ENCODE measurements at regions not wholly inside any gene's neighbourhood (a gene's known extent, or its start where the extent isn't known, plus 50 kb on each side); places are given as distances from the start of the nearest gene placed in this dataset.
"Not testable (repeated sequence)": the region's sequence is repeated elsewhere in the genome, so short reads cannot be mapped to it uniquely, and the experiment has no call there.

DNA sequence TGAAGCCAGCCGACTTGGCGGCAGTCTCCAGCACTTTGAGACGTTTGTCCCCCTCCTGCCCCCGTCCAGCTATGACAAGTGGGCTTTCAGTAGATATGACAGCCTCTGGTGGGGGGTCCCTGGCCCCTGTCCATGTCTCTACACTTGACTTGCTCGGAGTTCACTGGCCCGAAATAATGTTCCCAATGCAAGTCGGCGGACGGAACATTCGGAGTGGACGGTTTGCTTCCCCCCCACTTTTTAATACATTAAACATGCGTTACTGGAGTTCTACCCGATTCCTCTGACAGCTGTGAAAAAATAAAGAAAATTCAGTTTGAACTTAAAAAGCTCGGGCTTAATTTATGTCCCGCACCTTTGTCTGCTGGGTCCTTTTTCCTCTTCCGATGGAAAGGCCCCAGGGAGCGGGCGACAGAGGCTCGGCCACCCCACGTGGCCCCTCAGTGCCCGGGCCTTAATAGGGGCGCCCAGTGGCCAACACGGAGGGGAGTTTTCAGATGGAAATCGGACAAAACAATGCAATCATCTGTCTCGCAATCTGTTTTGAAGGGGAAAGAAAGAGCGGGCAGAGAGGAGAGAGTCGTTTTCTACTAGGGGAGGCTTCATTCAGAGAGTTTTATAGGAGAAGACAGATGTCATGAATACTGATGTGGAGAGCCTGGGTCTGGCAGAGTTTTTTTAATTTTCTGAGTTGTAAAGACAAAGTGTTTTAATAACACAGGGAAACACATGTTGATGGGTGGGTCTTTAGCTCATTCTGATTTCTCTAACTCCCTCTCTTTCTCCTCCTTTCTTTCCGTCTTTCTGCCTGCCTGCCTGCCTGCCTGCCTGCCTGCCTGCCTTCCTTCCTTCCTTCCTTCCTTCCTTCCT lies 50.2 kb downstream of the SMIM38 start:
- Mint-ChIP-seq H3K36me3 (no peaks in the 10 kb centered on the region), H3K27ac (no peak overlapping the region), H3K4me3 (no peak overlapping the region), H3K27me3 (no peaks in the 10 kb centered on the region), H3K4me1 (peaks cover 5% of the 10 kb centered on the region), H3K9me3 (no peaks in the 10 kb centered on the region)
- no peak for DNase-seq

- H3K4me1 Mint-ChIP-seq, result peaks cover 11% of the 10 kb centered on the region
- H3K9me3 Mint-ChIP-seq, H3K27me3 Mint-ChIP-seq, DNase-seq, H3K36me3 Mint-ChIP-seq, H3K27ac Mint-ChIP-seq, H3K4me3 Mint-ChIP-seq: not testable (repeated sequence)
These were observed 50.9 kb downstream of the SMIM38 start for GRCh38 chr11:69206613-69206965.

DNA sequence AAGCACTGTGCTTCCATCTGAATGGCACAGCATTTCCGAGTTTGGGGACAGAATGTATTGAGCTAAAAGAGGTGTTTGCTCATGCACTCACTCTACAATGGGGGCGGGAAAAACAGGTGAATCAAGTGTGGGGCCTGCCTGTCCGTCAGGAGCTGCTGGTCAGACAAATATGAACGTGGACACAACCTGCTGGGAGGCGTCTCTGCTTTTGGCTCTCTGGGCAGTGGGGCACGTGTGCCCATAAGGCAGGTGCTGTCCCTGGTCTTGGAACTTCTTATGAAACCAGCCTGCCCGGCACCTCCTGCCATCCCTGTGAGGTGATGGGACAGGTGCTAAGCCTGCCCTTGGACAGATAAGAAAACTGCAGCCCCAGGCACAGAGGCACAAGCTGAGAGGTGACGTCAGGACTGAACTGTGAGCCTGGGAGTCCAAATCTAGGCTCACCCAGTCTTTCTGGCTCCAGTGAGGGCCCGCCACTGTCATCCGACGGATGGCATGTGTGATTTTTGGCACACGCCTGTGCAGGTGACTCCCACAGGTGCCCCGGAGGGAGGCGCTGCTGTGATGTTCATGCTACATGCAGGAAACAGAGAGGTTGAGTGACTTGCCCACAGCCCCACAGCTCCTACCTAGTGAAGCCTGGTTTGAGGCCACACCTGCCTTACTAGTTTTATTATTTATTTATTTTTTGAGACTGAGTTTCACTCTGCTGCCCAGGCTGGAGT lies 51.6 kb downstream of the SMIM38 start:
- no peak for DNase-seq
- Mint-ChIP-seq H3K4me3 (no peak overlapping the region), H3K27ac (no peak overlapping the region), H3K9me3 (no peaks in the 10 kb centered on the region), H3K27me3 (peaks cover 9% of the 10 kb centered on the region), H3K36me3 (no peaks in the 10 kb centered on the region), H3K4me1 (peaks cover 12% of the 10 kb centered on the region)

- no peaks in the 10 kb centered on the region for H3K9me3 Mint-ChIP-seq
- no peak for DNase-seq
- H3K4me1 Mint-ChIP-seq, result peaks cover 15% of the 10 kb centered on the region
- H3K4me3 Mint-ChIP-seq, result no peak overlapping the region
- H3K27ac Mint-ChIP-seq, result no peak overlapping the region
- H3K27me3 Mint-ChIP-seq, result peaks cover 12% of the 10 kb centered on the region
- no peaks in the 10 kb centered on the region for H3K36me3 Mint-ChIP-seq
These were observed 52.7 kb downstream of the SMIM38 start for GRCh38 chr11:69208190-69209037.

- Mint-ChIP-seq H3K27ac (no peak overlapping the region), H3K9me3 (no peaks in the 10 kb centered on the region), H3K4me3 (no peak overlapping the region), H3K4me1 (peaks cover 20% of the 10 kb centered on the region), H3K36me3 (no peaks in the 10 kb centered on the region), H3K27me3 (peaks cover 12% of the 10 kb centered on the region)
- DNase-seq, result no peak
These were observed 53.3 kb downstream of the SMIM38 start for GRCh38 chr11:69209038-69209350.

DNA sequence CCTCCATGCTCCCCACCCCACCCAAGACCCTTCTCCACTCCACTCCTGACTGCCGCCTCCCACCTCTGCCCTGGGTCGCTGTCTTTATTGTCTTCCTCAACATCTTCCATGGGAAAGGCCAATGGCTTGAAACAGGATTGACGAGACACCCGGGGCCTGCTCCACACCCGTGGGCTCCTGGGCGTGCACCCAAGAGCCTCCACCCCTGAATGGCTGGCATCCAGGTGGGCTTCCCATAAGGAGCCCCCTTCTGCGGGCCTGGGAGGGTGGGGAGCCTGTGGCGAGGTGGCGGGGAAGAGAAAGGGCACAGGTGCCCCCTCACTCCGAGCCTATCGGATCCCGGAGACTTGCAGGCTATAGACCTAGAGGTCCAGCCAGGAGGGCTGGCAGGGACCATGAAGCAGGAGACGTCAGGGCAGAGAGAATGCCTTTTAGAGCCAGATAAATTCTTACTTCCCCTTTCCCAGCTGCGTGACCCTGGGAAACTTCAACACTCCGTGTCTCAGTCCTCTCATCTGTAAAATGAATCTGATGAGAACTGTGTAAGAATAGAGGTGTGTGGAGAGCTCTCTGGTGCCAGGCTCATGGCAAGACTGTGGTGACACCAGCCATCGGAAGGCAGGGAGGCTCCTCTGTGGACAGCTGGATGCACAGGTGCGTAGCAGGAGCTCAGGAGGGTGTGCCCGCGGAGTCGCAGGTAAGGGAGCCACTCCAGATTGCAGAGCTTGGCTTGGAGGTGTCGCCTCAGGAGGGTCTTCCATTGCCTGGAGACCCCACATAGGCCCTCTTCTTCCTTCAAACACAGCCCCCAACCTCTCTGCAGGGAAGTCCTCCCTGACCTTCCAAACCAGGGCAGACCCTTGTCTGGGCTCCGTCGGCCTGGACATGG lies 53.9 kb downstream of the SMIM38 start:
- Mint-ChIP-seq H3K27ac (no peak overlapping the region), H3K36me3 (no peaks in the 10 kb centered on the region), H3K4me1 (peaks cover 20% of the 10 kb centered on the region), H3K9me3 (no peaks in the 10 kb centered on the region), H3K4me3 (no peak overlapping the region), H3K27me3 (peaks cover 12% of the 10 kb centered on the region)
- DNase-seq, result no peak

- H3K27me3 Mint-ChIP-seq, result peaks cover 12% of the 10 kb centered on the region
- no peaks in the 10 kb centered on the region for H3K36me3 Mint-ChIP-seq
- no peaks in the 10 kb centered on the region for H3K9me3 Mint-ChIP-seq
- H3K4me3 Mint-ChIP-seq, result no peak overlapping the region
- peaks cover 20% of the 10 kb centered on the region for H3K4me1 Mint-ChIP-seq
- peak; percentile 18 for DNase-seq
- no peak overlapping the region for H3K27ac Mint-ChIP-seq
These were observed 54.7 kb downstream of the SMIM38 start for GRCh38 chr11:69210310-69211035.

- Mint-ChIP-seq H3K27ac (no peak overlapping the region), H3K4me1 (peaks cover 20% of the 10 kb centered on the region), H3K4me3 (no peak overlapping the region), H3K27me3 (peaks cover 12% of the 10 kb centered on the region), H3K36me3 (no peaks in the 10 kb centered on the region), H3K9me3 (no peaks in the 10 kb centered on the region)
- no peak for DNase-seq
These were observed 55.8 kb downstream of the SMIM38 start for GRCh38 chr11:69211540-69211919.

DNA sequence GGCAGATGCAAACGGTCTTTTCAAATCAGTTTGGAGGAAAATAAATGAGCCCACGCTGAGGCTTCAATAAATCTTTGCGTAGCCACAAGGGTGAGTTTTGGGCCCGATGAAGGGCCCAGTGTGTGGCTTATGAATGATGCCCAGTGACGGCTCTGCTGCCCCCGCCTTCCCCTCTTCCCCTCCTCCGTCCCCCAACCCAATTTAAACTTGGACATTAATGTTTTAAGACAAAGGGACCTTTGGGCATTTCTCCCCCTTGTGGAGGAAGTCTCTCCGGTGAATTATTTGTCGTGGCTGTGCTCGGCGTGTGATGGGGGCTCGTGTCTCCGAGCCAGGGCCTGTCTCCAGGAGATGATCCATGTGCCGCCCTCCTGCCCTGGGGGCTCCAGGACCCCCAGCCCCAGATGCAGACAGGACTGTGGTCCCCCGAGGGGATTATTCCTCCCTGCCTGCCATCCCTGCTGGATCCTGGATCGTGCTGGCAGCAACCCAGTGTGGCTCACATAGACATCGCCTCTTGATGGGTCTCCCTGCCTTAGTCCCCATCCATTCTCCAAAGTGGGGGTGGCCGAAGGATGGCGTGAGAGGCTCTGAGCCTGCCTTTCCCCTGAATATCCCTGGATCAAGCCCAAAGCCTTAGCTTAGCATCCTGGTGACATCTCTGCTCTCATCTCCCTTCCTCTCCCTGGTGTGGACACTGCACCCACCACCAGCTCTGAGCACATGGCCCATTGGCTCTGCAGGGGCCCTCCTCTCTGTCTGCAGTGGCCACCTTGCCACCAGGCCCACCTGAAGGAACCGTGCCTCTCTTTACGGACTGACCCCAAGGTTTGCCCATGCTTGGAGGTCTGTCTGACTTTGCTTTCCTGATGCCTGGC lies 56.4 kb downstream of the SMIM38 start:
- no peak for DNase-seq
- no peaks in the 10 kb centered on the region for H3K9me3 Mint-ChIP-seq
- H3K27me3 Mint-ChIP-seq, result peaks cover 12% of the 10 kb centered on the region
- H3K27ac Mint-ChIP-seq, result no peak overlapping the region
- no peak overlapping the region for H3K4me3 Mint-ChIP-seq
- peaks cover 20% of the 10 kb centered on the region for H3K4me1 Mint-ChIP-seq
- H3K36me3 Mint-ChIP-seq, result no peaks in the 10 kb centered on the region

- H3K27me3 Mint-ChIP-seq, result peaks cover 12% of the 10 kb centered on the region
- peaks cover 20% of the 10 kb centered on the region for H3K4me1 Mint-ChIP-seq
- no peaks in the 10 kb centered on the region for H3K36me3 Mint-ChIP-seq
- H3K27ac Mint-ChIP-seq, result no peak overlapping the region
- no peaks in the 10 kb centered on the region for H3K9me3 Mint-ChIP-seq
- no peak overlapping the region for H3K4me3 Mint-ChIP-seq
- DNase-seq, result no peak
These were observed 57.0 kb downstream of the SMIM38 start for GRCh38 chr11:69212798-69213110.

- Mint-ChIP-seq H3K36me3 (no peaks in the 10 kb centered on the region), H3K27me3 (peaks cover 12% of the 10 kb centered on the region), H3K4me3 (no peak overlapping the region), H3K27ac (no peak overlapping the region), H3K9me3 (no peaks in the 10 kb centered on the region), H3K4me1 (peaks cover 20% of the 10 kb centered on the region)
- DNase-seq, result no peak
These were observed 57.6 kb downstream of the SMIM38 start for GRCh38 chr11:69213316-69213715.

GRCh38 chr11:69213964-69214363 lies 58.2 kb downstream of the SMIM38 start:
- Mint-ChIP-seq H3K9me3 (no peaks in the 10 kb centered on the region), H3K4me3 (no peak overlapping the region), H3K36me3 (no peaks in the 10 kb centered on the region), H3K4me1 (peaks cover 20% of the 10 kb centered on the region), H3K27me3 (peaks cover 12% of the 10 kb centered on the region), H3K27ac (no peak overlapping the region)
- no peak for DNase-seq

GRCh38 chr11:69215216-69215615 lies 59.5 kb downstream of the SMIM38 start:
- no peaks in the 10 kb centered on the region for H3K36me3 Mint-ChIP-seq
- peaks cover 18% of the 10 kb centered on the region for H3K4me1 Mint-ChIP-seq

More at GRCh38 chr11:69215216-69215615, 59.5 kb downstream of the SMIM38 start:
- Mint-ChIP-seq H3K27ac (no peak overlapping the region), H3K27me3 (peaks cover 12% of the 10 kb centered on the region), H3K9me3 (no peaks in the 10 kb centered on the region), H3K4me3 (no peak overlapping the region)
- DNase-seq, result no peak
